Stromal cell of bone marrow (primary cell): ENCODE measurements at regions not wholly inside any gene's neighbourhood (a gene's known extent, or its start where the extent isn't known, plus 50 kb on each side); places are given as distances from the start of the nearest gene placed in this dataset.

Experiments
- DNase-seq: peaks from one replicate; pipeline ENCODE4 v3.0.0-alpha.2; 2012; ENCODE audit warnings: low read depth

GRCh38 chr2:49254401-49254800 is 100.1 kb upstream of the FSHR start:
- no peak for DNase-seq

GRCh38 chr2:49251766-49252165 is 97.5 kb upstream of the FSHR start:
- peak; percentile 70 for DNase-seq

- no peak for DNase-seq
Observed at GRCh38 chr2:49251251-49251650, 96.9 kb upstream of the FSHR start.

GRCh38 chr2:49248506-49248905 is 94.2 kb upstream of the FSHR start:
- DNase-seq, result peak; percentile 97

GRCh38 chr2:49241991-49242390 is 87.7 kb upstream of the FSHR start:
- DNase-seq, result peak; percentile 22

GRCh38 chr2:49241501-49241900 is 87.2 kb upstream of the FSHR start:
- DNase-seq, result no peak

GRCh38 chr2:49240608-49241007 is 86.3 kb upstream of the FSHR start:
- DNase-seq, result no peak

- DNase-seq, result no peak
Observed at GRCh38 chr2:49238604-49238960, 84.3 kb upstream of the FSHR start.

- no peak for DNase-seq
Observed at GRCh38 chr2:49237867-49238603, 83.7 kb upstream of the FSHR start.

GRCh38 chr2:49236316-49236715 is 82.0 kb upstream of the FSHR start:
- DNase-seq, result no peak

- peak; percentile 38 for DNase-seq
Observed at GRCh38 chr2:49226360-49226759, 72.0 kb upstream of the FSHR start.

- peak; percentile 57 for DNase-seq
Observed at GRCh38 chr2:49225126-49225525, 70.8 kb upstream of the FSHR start.

- no peak for DNase-seq
Observed at GRCh38 chr2:49224426-49225010, 70.2 kb upstream of the FSHR start.

GRCh38 chr2:49222975-49223528 is 68.7 kb upstream of the FSHR start:
- DNase-seq, result peak; percentile 27

- no peak for DNase-seq
Observed at GRCh38 chr2:49219741-49220140, 65.4 kb upstream of the FSHR start.

GRCh38 chr2:49210191-49210590 is 55.9 kb upstream of the FSHR start:
- DNase-seq, result no peak

- no peak for DNase-seq
Observed at GRCh38 chr2:49207204-49207603, 52.9 kb upstream of the FSHR start.
